Heart left ventricle (tissue), 13 donors: ENCODE measurements at regions not wholly inside any gene's neighbourhood (a gene's known extent, or its start where the extent isn't known, plus 50 kb on each side); places are given as distances from the start of the nearest gene placed in this dataset.

ENCODE experiments used
- CTCF ChIP-seq, 12 donors: fragments of 200-600 bp; sonication (generic) in 4 of 12; IDR thresholded peaks; one replicate each; pipeline versions ENCODE4 v1.5.0 to v1.8.0; 2018 to 2022; ENCODE audit warnings: antibody characterized with exemption in 12 of 12, mild to moderate bottlenecking in 5 of 12
- POLR2A ChIP-seq, 2 donors: fragments of 450-650 bp; IDR thresholded peaks; one replicate each; pipeline ENCODE4 v1.6.1; 2017; ENCODE audit warnings: antibody characterized with exemption in 2 of 2, mild to moderate bottlenecking in 2 of 2, moderate library complexity in 2 of 2
- donor health status: ischemic (EF 13 %, LVEDD 7.1; RV severe dilation, severe dysfunction).
- donor health status: DM: no; HTN: yes; CAD: no.
- donor health status: DM: no; HTN: no; CAD: no.
- donor health status: ischemic (EF 25% LVEDD 6.9; RV normal size, moderate dysfunction).
- donor health status: ischemic (EF 25% LVEDD 5.7; RV mildly dilated, moderate dysfunction).
- donor health status: ischemic (EF 35%, LVEDD 5.7; RV mildly dilated, moderate dysfunction).
- donor health status: nonischemic (EF 11% LVEDD 7.7; RV severe dilation, severe dysfunction).
- donor health status: DM: yes; HTN: yes; CAD: no.
- donor health status: PGD.
- donor health status: ischemic (EF 29% LVEDD 5.4; RV normal size, mild dysfunction).
- donor health status: nonischemic (EF 23%, LVEDD 6.1; RV moderate dilation, normal function).

GRCh38 chr5:56668996-56669395 is 146.4 kb upstream of the MAP3K1 start:
- no peak for TF ChIP-seq CTCF (IDR thresholded peaks at IDR 0.05)
- no peak for TF ChIP-seq POLR2A (IDR thresholded peaks at IDR 0.05)
